ENCODE measurements at regions not wholly inside any gene's neighbourhood (a gene's known extent, or its start where the extent isn't known, plus 50 kb on each side); places are given as distances from the start of the nearest gene placed in this dataset.

- no peak overlapping the region for H3K9ac ChIP-seq (ENCODE audit: low read depth, low read length, poor library complexity, severe bottlenecking)
- H3K4me1 ChIP-seq (ENCODE audit: insufficient read depth, low read length, poor library complexity, severe bottlenecking): no peaks in the 10 kb centered on the region
- no peak overlapping the region for H3K4me2 ChIP-seq (ENCODE audit: low read depth, low read length, poor library complexity, severe bottlenecking)
- TF ChIP-seq EZH2phosphoT487 (IDR thresholded peaks at IDR 0.05; ENCODE audit: borderline replicate concordance) (no peak), CTCF (conservative IDR thresholded peaks at IDR 0.05; ENCODE audit: low read length) (no peak)
- H3K9me3 ChIP-seq (ENCODE audit: insufficient read depth, low read depth, low read length): no peaks in the 10 kb centered on the region
- no peaks in the 10 kb centered on the region for H3K27me3 ChIP-seq (ENCODE audit: insufficient read depth, low read length, poor library complexity, severe bottlenecking)
- H4K20me1 ChIP-seq (ENCODE audit: insufficient read depth, low read length, poor library complexity, severe bottlenecking): no peaks in the 10 kb centered on the region
- no peaks in the 10 kb centered on the region for H3K9me2 ChIP-seq (replicated peaks; ENCODE audit: low read depth, low read length)
- no peak overlapping the region for H2AFZ ChIP-seq (ENCODE audit: low read length)
- H3K36me3 ChIP-seq (ENCODE audit: insufficient read depth, low read length): no peaks in the 10 kb centered on the region
- H3F3A ChIP-seq (ENCODE audit: low read depth): no peaks in the 10 kb centered on the region
- no peaks in the 10 kb centered on the region for H3K79me2 ChIP-seq (ENCODE audit: insufficient read depth, low read length)
- no peak overlapping the region for H3K4me3 ChIP-seq (ENCODE audit: low read length, poor library complexity, severe bottlenecking)
Observed at GRCh38 chr4:101689220-101689619, 101.3 kb upstream of the BANK1 start.

DNA sequence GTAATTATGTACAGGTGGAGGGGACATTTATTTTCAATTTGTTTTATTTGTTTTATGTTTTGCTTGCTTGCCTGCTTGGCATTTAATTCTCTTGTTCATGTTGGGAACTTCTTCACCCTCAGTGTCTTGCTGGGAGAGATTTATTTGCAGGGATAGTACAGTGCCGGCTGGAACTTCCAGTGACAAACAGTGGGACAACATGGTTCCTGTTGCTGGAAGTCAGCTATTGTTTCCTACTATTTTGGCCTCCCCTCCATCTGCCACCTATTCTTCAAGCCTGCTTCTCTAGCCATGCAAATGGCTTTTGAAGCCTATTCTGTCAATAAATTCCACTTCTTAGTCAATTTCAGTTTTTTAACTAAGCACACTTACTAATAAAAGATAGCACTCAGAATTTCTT lies 105.4 kb upstream of the BANK1 start:
- Histone ChIP-seq H3K4me1 (ENCODE audit: insufficient read depth, low read length, poor library complexity, severe bottlenecking) (no peaks in the 10 kb centered on the region), H3K27me3 (ENCODE audit: insufficient read depth, low read length, poor library complexity, severe bottlenecking) (no peaks in the 10 kb centered on the region), H2AFZ (ENCODE audit: low read length) (no peak overlapping the region), H3K36me3 (ENCODE audit: insufficient read depth, low read length) (no peaks in the 10 kb centered on the region), H3F3A (ENCODE audit: low read depth) (no peaks in the 10 kb centered on the region), H3K9me3 (ENCODE audit: insufficient read depth, low read depth, low read length) (no peaks in the 10 kb centered on the region), H4K20me1 (ENCODE audit: insufficient read depth, low read length, poor library complexity, severe bottlenecking) (no peaks in the 10 kb centered on the region), H3K9ac (ENCODE audit: low read depth, low read length, poor library complexity, severe bottlenecking) (no peak overlapping the region), H3K9me2 (replicated peaks; ENCODE audit: low read depth, low read length) (no peaks in the 10 kb centered on the region), H3K4me3 (ENCODE audit: low read length, poor library complexity, severe bottlenecking) (no peak overlapping the region), H3K79me2 (ENCODE audit: insufficient read depth, low read length) (no peaks in the 10 kb centered on the region), H3K4me2 (ENCODE audit: low read depth, low read length, poor library complexity, severe bottlenecking) (no peak overlapping the region)
- no peak for TF ChIP-seq EZH2phosphoT487 (IDR thresholded peaks at IDR 0.05; ENCODE audit: borderline replicate concordance)
- TF ChIP-seq CTCF (conservative IDR thresholded peaks at IDR 0.05; ENCODE audit: low read length): no peak

GRCh38 chr4:101682946-101683345 lies 107.6 kb upstream of the BANK1 start:
- Histone ChIP-seq H3K9ac (ENCODE audit: low read depth, low read length, poor library complexity, severe bottlenecking) (no peak overlapping the region), H3F3A (ENCODE audit: low read depth) (no peaks in the 10 kb centered on the region), H4K20me1 (ENCODE audit: insufficient read depth, low read length, poor library complexity, severe bottlenecking) (no peaks in the 10 kb centered on the region), H3K9me2 (replicated peaks; ENCODE audit: low read depth, low read length) (no peaks in the 10 kb centered on the region), H3K4me2 (ENCODE audit: low read depth, low read length, poor library complexity, severe bottlenecking) (no peak overlapping the region), H2AFZ (ENCODE audit: low read length) (no peak overlapping the region), H3K4me3 (ENCODE audit: low read length, poor library complexity, severe bottlenecking) (no peak overlapping the region), H3K27me3 (ENCODE audit: insufficient read depth, low read length, poor library complexity, severe bottlenecking) (no peaks in the 10 kb centered on the region), H3K9me3 (ENCODE audit: insufficient read depth, low read depth, low read length) (no peaks in the 10 kb centered on the region), H3K79me2 (ENCODE audit: insufficient read depth, low read length) (no peaks in the 10 kb centered on the region), H3K36me3 (ENCODE audit: insufficient read depth, low read length) (no peaks in the 10 kb centered on the region), H3K4me1 (ENCODE audit: insufficient read depth, low read length, poor library complexity, severe bottlenecking) (no peaks in the 10 kb centered on the region)
- TF ChIP-seq CTCF (conservative IDR thresholded peaks at IDR 0.05; ENCODE audit: low read length): no peak
- no peak for TF ChIP-seq EZH2phosphoT487 (IDR thresholded peaks at IDR 0.05; ENCODE audit: borderline replicate concordance)

Measured in Loucy (cell line).